CD4-positive, alpha-beta T cell treated with Interleukin-4 for 4 hours (primary cell): ENCODE measurements at regions not wholly inside any gene's neighbourhood (a gene's known extent, or its start where the extent isn't known, plus 50 kb on each side); places are given as distances from the start of the nearest gene placed in this dataset.
"Not testable (repeated sequence)": the region's sequence is repeated elsewhere in the genome, so short reads cannot be mapped to it uniquely, and the experiment has no call there.

Source experiments
- DNase-seq: peaks from one replicate; pipeline ENCODE4 v3.0.0-alpha.2; 2020

DNA sequence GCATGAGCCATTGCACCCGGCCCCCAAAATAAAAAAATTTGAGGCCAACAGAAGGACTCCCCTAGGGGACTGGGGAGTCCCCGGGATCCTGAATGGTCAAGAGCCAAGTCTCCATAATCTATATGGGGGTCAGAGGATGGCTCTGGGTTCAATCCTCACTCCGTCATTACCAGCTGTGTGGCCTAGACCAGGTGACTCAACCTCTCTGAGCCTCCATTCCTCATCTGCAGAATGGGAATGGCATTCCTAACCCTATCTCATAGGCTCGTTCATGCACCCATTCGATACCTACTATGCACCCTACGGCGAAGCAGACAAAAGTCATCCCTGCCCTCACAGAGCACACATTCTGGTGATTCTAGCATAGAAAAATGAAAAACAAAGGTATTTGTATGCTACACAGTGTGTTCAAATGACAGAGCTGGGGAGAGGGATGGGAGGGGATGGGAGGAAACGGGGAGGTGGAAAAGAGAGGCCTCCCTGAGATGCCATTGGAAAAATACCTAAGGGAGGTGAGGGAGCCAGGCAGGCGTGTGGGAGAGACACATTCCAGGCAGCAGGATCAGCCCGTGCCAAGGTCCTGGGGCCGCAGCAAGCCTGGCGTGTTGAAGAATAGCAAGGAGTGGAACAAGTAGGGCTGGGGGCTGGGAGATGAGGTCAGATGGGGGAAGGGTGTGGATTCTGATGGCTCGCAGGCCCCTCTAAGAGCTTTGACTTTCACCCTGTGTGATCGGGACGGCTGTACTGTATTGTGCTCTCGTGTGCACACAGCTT is 71.2 kb downstream of the RMI2 start:
- no peak for DNase-seq

DNA sequence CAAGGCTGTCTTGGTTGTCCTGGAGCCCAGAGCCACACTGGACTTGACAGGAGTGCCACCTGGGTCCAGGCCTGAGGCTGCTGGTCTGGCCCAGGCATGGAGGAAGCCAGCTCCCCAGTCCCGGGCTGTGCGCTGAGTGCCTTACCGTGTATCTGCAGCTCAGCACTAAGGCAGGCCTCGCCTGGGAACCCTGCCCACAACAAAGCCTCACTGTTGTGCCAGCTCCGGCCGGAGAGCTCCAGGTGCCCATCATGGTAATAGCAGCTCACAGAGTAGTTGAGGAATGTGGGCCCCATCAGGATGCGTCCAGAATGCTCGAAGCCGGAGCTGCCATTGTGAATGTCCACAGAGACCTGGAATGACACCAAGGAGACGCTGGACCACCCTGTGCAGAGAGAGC is 72.2 kb downstream of the RMI2 start:
- no peak for DNase-seq

DNA sequence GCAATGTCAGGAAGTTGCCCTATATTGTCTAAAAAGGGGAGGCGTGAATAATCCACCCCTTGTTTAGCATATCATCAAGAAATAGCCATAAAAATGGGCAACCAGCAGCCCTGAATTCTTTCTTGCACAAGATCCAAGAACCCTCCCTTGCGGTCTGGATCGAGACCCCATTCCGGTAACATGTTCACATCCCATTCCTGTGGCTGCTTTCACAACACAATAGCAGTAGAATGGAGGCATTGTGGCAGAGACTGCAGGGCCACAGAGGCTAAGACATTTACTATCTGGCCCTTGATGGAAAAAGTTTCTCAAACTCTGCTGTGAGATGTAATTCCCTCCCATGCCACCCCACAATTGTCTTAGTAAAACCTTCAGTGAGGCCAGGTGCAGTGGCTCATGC is 73.2 kb downstream of the RMI2 start:
- DNase-seq, result no peak

DNA sequence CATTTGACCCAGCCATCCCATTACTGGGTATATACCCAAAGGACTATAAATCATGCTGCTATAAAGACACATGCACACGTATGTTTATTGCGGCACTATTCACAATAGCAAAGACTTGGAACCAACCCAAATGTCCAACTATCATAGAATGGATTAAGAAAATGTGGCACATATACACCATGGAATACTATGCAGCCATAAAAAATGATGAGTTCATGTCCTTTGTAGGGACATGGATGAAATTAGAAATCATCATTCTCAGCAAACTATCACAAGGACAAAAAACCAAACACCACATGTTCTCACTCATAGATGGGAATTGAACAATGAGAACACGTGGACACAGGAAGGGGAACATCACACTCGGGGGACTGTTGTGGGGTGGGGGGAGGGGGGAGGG is 74.8 kb downstream of the RMI2 start:
- not testable (repeated sequence) for DNase-seq

DNA sequence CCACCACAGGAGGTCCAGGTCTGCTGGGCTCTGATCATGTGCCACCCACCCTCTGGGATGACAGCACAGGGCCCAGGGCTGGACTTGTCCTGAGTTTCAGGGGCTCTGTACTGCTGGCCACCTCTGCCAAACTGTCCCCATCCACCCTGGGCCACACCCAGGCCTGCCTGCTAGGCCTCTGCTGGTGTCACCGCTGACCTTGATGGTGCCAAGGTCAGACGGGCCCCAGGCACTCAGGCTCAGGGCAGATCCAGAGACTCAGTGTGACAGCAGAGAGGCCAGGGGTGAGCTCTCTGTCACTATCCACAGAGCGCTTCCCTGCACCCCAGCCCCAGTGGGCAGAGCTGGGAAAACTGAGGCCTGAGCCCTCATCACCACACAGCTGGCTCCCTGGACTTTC is 75.6 kb downstream of the RMI2 start:
- no peak for DNase-seq

DNA sequence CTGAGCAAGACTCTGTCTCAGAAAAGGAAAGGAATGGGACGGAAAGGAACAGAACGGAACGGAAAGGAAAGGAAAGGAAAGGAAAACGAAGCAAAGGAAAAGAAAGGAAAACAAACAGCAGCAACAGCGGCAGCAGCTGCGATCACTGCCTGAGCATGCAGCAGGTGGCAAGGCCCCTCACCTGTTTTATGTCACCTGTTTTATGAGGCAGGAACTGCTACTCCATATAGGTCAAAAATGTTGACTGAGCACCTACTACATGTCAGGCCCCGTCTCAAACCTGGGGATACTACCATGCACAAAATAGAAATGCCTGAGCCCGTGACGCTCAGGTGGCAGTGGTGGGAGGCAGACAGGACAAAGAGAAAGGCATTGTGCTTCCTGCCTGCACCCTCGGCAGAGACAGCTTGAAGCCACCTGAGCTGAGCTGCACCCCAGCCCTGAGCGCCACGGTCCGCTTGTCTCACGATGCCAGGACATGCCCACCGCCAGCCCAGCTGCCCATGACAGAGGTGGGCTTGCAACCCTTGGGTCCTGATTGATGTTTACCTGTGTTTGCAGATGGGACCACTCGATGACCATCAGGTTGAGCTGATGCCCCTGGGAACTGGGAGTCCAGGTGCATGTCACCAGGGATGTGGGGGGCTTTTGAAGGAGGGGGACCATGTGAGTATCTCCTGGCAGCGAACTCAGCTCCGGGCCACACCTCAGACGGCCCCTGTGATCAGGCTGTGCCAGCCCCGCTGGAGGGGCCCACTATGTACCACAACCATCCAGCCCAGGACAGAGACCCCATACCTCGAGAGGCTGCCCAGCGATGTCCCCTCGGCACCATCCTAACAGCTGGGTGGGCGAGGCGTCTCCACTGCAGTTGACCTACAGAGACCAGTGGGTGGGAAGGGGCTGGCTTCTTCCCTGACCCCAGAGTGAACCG is 77.4 kb downstream of the RMI2 start:
- DNase-seq, result no peak

DNA sequence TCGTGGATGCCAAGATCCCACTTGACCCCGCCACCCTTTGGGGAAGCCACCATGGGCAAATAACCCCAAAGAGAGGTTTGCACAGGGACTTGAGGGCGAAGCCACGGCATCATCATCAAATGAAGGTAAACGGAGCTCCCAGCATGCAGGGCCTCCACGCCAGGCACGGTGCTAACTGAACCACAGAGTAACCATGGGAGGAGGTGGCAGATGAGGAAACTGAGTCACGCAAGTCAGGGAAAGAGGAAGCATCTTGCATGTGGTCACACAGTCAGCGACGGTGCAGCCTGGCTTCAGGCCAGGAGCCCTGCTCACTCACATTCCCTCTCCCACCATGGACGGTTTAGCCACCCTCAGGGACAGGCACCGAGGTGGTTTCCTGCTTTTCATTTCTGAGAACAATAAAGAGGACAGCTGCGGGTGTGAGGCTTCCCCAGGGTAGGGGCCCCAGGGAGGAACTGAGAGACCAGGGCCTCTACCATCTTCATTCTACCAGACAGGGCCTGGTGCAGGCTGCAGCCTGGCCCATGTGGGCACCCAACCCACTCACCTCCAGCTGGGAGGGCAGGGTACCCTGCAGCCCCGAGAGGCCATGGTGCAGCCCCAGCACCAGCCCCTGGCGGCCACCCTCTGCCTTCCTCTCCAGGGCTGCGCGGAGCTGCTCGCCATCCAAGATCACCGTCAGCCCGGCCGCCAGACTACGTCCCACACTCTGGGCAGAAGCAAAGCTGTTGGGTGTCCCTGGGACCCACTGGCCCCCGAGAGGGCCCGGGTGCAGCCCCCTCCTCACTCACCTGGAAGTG is 78.3 kb downstream of the RMI2 start:
- no peak for DNase-seq

DNA sequence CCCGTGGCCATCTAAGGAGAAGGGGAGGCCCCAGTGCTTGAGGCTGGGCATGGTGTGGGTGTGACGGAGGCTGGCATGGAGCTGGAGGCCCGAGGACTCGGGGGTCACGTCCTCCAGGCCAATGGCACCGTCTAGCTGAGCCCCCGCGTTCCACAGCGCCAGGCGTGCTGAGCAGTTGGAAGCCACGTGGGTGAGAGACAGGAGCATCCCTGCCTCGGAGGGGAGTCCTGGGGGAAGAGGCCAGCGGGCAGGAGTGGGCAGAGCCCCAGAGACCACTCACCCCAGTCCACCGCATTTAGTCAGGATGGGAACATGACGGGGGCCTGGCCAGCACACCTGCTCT is 78.8 kb downstream of the RMI2 start:
- DNase-seq, result no peak

DNA sequence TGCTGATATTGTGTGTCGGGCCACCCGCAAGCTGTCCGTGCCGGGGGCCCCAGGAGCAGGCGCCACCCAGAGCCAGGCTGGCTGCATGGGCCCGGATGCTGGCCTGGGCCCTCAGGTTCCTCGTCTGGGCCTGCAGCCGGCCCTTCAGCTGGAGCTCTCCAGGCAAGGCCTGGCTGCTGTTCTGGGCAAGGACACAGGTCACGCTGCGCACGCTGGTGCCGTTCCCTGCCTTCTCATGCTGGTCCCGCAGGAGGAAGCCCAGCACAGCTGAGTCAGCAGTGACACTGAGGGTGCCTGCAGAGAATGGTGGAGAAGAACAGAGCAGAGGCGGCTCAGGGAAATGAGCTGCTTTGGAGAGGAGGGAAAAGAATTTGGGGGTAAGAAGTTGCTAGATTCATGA is 79.9 kb downstream of the RMI2 start:
- no peak for DNase-seq

DNA sequence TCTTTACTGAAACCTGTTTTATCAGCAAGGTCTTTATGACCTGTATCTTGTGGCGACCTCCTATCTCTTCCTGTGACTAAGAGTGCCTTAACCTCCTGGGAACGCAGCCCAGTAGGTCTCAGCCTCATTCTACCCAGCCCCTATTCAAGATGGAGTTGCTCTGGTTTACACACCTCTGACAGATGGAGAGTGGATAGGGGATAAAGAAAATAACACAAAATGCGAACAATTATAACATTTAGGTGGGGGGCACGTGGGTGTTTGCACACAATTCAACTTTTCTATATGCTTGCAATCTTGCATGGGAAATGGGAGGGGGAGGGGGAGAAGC is 83.3 kb downstream of the RMI2 start:
- no peak for DNase-seq

DNA sequence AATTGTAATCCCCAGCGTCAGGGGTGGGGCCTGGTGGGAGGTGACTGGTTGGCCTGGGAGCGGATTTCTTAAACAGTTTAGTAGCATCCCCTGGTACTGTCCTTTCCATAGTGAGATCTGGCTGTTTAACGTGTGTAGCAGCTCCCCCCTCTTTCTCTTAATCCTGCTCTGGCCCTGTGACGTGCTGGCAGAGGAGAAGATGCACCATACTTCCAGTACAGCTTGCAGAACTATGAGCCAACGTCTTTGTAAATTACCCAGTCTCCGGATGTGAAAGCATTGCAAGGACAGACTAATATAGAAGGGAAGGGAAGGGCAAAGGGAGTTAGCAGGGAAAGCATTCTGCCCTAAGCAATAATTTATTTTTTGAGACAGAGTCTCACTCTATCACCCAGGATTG is 83.9 kb downstream of the RMI2 start:
- no peak for DNase-seq

DNA sequence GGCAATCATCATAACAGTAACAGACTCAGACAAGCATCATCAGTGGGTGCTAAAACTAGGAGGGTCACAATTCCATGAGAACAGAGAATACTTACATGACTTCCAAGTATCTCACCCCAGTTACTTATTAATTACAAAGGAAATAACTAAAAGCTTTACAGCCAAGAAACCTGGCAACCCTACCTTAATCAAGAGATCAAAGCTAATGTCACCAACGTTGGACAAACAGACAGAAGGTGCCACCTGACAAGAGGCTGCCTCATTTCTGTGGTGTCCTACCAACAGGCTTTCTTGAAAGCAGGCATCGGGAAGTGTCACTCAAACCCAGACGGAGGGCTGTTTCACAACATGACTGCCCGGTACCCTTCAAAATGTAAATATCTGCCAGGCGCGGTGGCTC is 84.6 kb downstream of the RMI2 start:
- no peak for DNase-seq

DNA sequence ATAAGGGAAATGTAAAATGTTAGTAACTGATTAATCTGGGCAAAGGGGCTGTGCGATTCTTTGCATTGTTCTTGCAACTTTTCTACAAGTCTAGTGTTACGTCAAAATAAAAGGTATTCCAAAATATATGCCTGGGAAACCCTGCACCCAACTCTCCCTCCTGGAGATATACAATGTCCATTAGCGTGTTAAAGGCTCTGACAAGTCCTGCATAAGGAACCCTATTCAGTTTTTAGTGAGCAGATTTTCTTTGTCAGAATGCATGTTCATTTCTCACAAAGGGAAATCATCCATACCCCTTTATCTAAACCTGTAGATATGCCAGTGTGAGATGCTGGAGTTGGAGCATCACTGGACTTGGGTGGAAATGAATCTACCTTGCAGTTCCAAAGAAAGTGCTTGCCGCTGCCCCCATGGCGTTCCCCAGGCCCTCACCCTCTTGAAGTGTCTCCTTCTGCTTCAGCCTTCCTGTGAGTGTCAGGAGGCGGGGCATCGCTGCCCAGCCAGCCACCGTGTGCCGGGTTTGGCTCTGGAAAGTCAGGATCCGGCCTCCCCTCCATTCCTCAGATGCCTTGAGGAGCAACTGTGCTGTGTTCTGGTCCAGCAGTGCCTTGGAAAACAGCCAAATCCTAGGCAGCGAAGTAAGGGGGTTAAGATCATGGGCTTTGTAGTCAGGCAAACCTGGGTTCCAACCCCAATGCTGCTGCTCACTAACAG is 85.5 kb downstream of the RMI2 start:
- no peak for DNase-seq

DNA sequence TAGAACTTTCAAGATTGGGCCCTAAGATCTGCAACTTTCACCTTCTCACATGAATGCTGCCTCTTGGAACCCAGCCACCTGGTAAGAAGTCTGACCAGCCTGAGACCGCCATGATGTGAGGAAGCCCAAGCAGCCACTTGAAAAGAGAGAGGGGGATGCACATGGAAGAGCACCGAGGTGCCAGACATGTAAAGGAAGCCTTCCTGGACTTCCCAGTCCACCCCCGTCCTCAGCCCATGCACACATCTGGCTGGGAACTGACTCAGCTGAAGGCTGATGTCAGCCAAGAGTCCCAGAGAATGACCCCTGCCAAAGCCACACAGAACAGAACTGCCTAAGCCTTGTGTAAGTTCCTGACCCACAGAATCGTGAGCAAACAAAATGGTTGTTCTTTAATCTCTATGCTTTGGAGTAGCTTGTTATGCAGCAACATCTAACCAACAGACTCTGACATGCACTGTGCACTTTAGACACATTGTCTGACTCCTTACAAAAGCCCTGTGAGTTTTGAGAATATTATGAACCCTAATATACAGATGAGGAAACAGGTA is 86.7 kb downstream of the RMI2 start:
- no peak for DNase-seq

DNA sequence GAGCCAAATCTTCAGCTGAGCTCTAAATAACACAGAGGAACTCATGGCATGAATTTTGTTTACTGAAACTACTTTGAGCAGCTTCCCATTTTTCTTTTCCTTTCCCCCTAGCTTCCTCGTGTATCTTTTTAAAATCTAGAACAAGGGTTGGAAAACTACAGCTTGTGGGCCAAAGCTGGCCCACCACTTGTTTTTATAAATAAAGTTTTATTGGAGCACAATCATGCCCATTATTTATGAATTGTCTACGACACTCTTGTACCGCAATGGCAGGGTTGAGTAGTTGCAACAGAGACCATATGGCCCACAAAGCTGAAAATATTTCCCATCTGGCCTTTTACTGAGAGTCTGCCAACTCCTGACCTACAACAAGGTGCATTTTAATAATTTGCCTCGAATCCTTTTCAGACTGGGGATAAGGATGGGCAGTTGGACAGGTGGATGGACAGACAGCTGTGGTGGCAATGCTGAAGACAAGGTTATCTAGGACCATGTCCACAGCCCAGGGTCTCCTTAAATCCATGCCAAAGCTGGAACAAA is 87.7 kb downstream of the RMI2 start:
- DNase-seq, result no peak

DNA sequence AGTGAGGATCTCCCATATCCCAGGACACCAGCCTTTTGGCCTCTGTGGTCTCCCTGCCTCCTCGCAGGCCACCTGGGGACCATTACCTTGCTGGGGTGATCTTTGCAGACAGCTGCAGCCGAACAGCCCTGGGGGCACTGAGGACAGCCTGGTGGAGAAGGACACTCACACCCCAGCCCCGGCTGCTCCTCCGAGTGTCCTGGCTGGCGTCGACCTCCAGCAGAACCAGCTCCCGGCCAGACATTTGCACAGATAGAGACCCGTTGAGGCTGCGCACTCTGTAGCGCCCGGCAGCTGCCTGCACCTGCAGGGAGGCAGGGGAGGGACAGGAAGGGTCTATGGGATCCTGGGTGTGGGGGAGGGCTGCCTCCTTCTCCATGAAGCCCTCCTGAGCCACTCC is 90.3 kb downstream of the RMI2 start:
- DNase-seq, result no peak

DNA sequence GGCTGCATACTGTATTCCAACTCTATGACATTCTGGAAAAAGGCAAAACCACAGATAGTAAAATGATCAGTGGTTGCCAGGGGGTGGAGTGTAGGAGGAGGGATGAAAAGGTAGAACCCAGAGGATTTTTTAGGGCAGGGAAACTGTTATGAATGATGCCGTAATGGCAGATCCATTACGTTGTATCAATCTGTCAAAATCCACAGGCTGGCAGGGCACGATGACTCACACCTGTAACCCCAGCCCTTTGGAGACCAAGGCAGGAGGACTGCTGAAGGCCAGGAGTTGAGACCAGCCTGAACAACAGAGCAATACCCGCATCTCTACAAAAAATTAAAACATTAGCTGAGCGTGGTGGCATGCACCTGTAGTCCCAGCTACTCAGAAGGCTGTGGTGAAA is 91.8 kb downstream of the RMI2 start:
- DNase-seq, result no peak

DNA sequence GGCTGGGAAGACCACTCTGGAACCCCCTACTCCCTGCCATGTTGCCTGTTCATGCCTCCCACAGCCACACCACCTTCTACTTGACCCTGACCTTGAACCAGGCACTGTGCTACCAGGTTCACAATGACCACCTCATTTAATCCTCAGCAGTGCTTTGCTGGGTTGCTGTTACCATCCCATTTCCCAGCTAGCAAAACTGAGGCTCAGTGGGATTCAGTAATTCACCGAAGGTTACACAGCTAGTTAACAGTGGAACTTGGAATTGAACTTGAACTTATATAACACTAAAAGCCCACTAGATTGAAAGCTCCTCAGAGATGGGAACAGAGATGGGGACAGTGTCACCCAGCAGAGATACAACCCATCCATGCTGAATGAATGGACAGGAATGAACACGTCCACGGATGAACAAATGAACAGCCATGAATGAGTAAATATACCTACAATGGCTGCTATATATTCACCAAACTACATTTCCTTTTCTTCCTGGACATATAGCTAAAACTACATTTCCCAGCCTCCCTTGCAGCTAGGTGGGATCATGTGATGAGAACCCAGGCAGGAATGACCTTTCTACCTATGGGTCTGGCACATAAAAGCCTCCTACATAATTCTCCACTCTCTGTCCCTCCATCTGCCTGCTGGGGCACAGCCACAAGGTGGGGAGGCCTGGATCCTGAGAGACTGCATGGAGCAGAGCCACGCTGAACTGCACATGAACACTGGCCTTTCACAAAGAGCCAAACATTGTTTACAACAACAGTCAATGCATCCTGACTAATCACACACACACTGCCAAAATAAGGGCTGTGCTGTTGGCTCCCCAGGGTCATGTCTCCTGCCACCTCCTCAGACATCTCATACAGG is 94.8 kb downstream of the RMI2 start:
- no peak for DNase-seq

DNA sequence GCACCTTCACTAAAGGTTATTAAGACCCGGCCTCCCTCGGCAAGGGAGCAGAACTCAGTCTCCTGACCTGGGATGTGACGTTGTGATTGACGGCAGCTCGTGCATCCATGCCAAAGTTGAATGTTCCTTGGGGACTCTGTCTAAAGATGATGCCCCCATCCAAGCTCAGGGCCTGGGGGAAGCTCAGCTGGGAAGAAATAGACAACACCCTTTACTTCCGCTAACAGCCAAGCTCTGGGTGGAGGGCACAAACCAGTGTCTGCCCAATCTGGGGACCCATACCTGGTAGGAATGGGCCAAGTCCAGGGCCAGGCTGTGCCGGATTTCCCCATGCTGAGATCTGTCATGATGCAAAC is 95.4 kb downstream of the RMI2 start:
- DNase-seq, result no peak

DNA sequence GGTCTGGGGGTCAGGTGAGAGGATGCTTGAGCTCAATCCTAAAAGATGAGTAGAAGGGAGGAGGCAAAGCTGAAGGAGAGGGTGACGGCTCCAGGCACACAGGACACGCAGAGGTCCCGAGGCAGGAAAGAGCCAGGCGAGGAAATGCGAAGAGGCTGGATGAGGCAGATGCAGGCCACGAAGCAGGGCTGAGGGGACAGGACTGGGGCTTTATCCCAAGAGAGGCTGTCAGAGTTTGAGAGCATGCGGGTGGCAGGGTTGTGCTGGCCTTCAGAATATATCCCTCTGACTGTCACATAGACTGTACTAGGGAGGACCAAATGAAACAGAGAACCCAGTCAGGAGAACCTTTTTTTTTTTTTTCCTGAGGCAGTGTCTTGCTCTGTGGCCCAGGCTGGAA is 100.2 kb downstream of the RMI2 start:
- DNase-seq, result no peak

DNA sequence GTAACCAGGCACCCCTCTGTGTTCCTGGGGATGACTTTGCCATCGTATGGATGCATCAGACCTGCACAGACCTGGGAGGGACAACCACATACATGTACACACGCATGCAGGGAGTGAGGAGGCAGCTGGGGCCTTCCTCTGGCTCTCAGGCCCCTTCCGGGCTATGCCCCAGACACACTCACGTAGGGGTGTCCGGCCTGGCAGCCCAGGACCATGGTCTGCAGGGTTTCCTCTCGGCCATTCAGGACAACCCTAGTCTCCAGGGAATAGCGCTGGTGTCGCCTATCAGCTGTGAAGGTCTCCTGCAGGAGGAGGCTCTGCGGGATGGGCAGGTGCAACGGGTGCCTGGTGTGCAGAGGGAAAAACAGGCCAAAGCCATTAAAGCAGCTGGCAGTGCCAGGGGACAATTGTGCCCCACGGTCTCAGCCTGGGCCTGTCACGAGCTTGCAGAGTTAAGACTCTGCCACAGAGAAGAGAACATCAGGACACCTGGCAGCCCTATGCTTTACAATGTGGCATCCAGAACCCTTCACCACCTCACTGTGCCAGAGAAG is 101.4 kb downstream of the RMI2 start:
- no peak for DNase-seq
